IPS-18a (cell line): ENCODE measurements at regions not wholly inside any gene's neighbourhood (a gene's known extent, or its start where the extent isn't known, plus 50 kb on each side); places are given as distances from the start of the nearest gene placed in this dataset.
"Not testable (repeated sequence)": the region's sequence is repeated elsewhere in the genome, so short reads cannot be mapped to it uniquely, and the experiment has no call there.

Source experiments
- H3K27ac ChIP-seq: one replicate; pipeline ENCODE4 v1.5.1; 2013; ENCODE audit warnings: low read length
- H3K27me3 ChIP-seq: one replicate; pipeline ENCODE4 v1.6.1; 2013; ENCODE audit warnings: mild to moderate bottlenecking, low read length; ENCODE audit not compliant: control insufficient read depth, insufficient read depth
- H3K36me3 ChIP-seq: one replicate; pipeline ENCODE4 v1.6.1; 2013; ENCODE audit warnings: low read depth, low read length; ENCODE audit not compliant: control insufficient read depth
- H3K4me1 ChIP-seq: one replicate; pipeline ENCODE4 v1.6.1; 2013; ENCODE audit warnings: low read depth, low read length; ENCODE audit not compliant: control insufficient read depth
- H3K4me3 ChIP-seq: one replicate; pipeline ENCODE4 v1.5.1; 2013; ENCODE audit warnings: low read length
- H3K9ac ChIP-seq: one replicate; pipeline ENCODE4 v1.6.1; 2013; ENCODE audit warnings: mild to moderate bottlenecking, low read length, moderate library complexity
- H3K9me3 ChIP-seq: one replicate; pipeline ENCODE4 v1.6.1; 2013; ENCODE audit warnings: low read depth, low read length; ENCODE audit not compliant: control insufficient read depth

DNA sequence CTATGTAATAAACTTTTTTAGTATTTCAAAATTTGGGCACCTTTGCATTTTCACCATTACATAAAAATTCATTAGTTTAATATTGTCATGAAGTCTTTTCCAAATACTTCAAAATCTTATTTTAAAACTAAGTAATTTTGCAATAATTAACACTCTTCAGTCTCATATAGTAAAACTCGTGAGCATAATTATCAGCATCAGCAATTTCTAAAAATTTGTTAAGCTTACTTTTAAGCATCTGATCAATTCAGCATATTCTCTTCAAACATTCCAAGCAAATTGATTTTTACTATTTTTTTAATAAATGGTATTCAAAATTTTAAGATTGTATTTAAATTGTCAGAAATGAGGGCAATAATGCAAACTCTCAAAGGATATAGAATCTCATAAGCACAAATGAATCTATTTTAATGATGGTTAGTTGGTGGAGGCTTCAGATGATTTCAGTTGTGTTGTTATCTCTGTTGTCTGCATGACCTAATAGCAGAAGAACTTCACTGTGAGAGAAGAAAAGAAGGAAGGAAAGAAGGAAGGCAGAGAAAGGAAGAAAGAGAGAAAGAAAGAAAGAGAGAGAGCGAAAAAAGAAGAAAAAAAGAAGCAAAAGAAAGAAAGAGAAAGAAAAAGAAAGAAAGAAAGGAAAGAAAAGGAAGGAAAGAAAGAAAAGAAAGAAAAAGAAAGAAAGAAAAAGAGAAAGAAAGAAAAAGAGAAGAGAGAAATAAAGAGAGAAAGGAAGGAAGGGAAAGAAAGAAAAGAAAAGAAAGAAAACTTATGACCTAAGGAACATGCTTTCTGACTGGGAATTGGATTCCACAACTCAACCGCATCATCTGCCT, 860.5 kb downstream of the NCAM2 start:
- peaks cover 23% of the 10 kb centered on the region for H3K4me1 ChIP-seq

DNA sequence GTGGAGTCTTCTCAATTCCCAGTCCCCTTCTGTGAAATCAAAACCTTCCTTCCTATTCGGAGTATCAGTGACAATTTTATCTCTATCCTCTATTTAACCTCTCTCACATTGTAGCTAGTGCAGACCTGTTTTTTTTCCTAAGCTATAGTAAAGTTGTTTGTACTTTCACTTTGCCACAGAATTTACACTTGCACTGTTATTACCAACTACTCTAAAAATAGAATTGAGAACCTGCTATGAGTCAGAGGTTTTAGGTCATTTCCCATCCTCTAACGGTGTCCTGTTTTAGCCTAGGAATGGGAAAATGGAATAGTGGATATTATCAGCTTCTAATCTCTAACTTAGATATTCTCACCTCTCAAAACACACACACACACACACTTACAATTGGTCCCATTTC, 862.7 kb downstream of the NCAM2 start:
- H3K27ac ChIP-seq: no peak overlapping the region
- H3K9me3 ChIP-seq: no peaks in the 10 kb centered on the region
- peaks cover 23% of the 10 kb centered on the region for H3K4me1 ChIP-seq
- no peak overlapping the region for H3K9ac ChIP-seq
- no peaks in the 10 kb centered on the region for H3K36me3 ChIP-seq
- no peak overlapping the region for H3K4me3 ChIP-seq
- H3K27me3 ChIP-seq: no peaks in the 10 kb centered on the region

More for the DNA sequence above, 860.5 kb downstream of the NCAM2 start:
- H3K4me3 ChIP-seq: no peak overlapping the region
- H3K27me3 ChIP-seq: no peaks in the 10 kb centered on the region
- no peaks in the 10 kb centered on the region for H3K9me3 ChIP-seq
- no peaks in the 10 kb centered on the region for H3K36me3 ChIP-seq
- no peak overlapping the region for H3K9ac ChIP-seq
- no peak overlapping the region for H3K27ac ChIP-seq

DNA sequence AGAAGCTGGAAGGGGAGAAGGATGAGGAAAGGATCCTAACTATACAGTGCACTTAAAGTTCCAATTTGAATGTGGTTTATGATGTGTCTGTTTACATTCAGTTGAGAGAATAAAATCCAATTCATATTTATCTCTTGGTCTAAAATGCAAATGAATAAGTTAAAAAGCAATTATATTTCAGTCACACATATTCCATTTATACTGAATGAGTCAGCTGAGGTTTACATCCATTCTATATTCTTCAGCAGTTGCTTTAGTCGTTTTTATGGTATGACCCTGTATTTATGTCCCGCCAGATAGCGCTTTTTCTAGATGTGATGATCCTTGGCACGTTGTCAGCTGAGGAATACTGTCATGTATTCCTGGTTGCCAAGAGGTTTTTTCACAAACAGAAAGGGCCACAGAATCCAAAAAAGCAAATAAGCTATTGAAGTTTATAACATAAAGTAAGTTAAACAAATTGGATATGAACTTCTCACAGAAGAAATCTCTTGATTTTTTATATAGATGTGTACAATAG, 866.2 kb downstream of the NCAM2 start:
- H3K9ac ChIP-seq: no peak overlapping the region
- peaks cover 16% of the 10 kb centered on the region for H3K4me1 ChIP-seq
- H3K36me3 ChIP-seq: no peaks in the 10 kb centered on the region
- H3K27me3 ChIP-seq: no peaks in the 10 kb centered on the region
- H3K9me3 ChIP-seq: no peaks in the 10 kb centered on the region
- H3K4me3 ChIP-seq: no peak overlapping the region
- H3K27ac ChIP-seq: no peak overlapping the region

DNA sequence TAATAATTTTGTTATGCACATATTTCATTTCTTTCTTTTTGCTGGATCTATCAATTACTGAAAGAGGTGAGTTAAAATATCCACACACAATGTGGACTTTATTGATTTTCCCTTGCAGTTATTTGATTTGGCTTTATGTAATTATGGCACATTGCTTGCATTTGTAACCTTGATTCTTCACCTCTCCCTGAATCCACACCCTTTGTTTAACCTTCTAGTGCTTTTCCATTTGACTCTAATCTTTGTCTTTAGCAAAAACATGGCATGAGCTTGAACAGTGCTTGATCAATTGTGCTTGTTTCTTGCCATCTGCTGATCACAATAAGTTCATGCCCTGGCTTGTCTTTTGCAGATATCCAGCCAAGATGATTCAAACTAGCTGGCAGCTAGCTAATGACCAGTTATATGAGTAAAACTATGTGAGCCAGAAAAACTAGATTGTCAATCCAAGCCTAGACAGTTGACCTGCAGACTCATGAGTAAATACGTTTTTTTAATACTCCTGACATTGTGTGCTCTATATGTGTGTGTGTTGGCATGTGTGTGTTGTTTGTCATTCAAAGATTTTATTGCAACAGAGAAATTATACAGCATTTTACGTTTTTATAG, 899.2 kb downstream of the NCAM2 start:
- no peaks in the 10 kb centered on the region for H3K9me3 ChIP-seq
- H3K27ac ChIP-seq: no peak overlapping the region
- H3K27me3 ChIP-seq: no peaks in the 10 kb centered on the region
- H3K36me3 ChIP-seq: no peaks in the 10 kb centered on the region
- H3K4me1 ChIP-seq: no peaks in the 10 kb centered on the region
- no peak overlapping the region for H3K4me3 ChIP-seq
- no peak overlapping the region for H3K9ac ChIP-seq

DNA sequence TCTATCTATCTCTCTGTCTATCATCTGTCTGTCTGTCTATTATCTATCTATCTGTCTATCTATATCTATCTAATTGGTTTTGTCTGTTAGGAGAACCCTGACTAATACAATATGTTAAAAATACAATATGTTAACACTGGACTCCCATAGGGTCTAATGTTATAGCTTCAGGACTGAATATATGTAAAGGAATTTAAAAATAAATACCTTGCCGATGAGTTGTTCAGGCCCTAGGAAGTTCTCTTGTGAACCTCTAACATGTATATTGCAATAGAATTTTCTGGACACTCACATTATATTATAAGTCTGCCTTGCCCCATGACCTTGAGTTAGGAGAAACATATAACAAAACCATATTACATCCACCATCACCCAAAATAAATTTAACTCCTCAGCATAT, 900.6 kb downstream of the NCAM2 start:
- Histone ChIP-seq H3K36me3 (no peaks in the 10 kb centered on the region), H3K4me1 (no peaks in the 10 kb centered on the region), H3K27ac (no peak overlapping the region), H3K9me3 (no peaks in the 10 kb centered on the region), H3K4me3 (no peak overlapping the region), H3K9ac (no peak overlapping the region), H3K27me3 (no peaks in the 10 kb centered on the region)

DNA sequence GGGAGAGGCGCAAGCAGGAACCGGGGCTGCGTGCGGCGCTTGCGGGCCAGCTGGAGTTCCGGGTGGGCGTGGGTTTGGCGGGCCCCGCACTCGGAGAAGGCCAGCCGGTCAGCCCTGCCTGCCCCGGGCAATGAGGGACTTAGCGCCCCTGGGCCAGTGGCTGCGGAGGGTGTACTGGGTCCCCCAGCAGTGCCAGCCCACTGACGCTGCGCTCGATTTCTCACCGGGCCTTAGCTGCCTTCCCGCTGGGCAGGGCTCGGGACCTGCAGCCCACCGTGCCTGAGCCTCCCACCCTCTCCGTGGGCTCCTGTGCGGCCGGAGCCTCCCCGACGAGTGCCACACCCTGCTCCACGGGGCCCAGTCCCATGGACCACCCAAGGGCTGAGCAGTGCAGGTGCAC, 904.2 kb downstream of the NCAM2 start:
- not testable (repeated sequence) for H3K9me3 ChIP-seq, H3K27ac ChIP-seq, H3K9ac ChIP-seq

DNA sequence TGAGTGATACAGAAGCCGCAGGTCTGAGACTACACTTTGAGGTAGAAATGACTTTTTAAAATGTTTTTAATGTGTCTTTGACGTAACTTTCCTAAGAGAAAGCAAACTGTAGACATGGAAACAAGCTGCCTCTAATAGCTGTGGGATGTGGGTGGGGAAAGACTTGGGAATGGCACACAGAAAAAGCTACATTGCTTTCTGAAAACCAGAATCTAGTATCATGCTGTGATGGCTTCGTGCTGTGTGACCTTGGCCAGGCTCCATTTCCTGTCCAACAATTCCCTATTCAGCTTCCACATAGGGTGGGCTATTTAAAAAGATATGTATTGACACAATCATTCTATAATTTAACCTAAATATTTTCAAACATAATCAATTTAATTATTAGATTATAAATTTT, 909.1 kb downstream of the NCAM2 start:
- Histone ChIP-seq H3K4me3 (no peak overlapping the region), H3K27ac (no peak overlapping the region), H3K9ac (no peak overlapping the region), H3K9me3 (no peaks in the 10 kb centered on the region), H3K36me3 (no peaks in the 10 kb centered on the region), H3K4me1 (no peaks in the 10 kb centered on the region), H3K27me3 (no peaks in the 10 kb centered on the region)

More for the DNA sequence above, 904.2 kb downstream of the NCAM2 start:
- H3K36me3 ChIP-seq, H3K4me1 ChIP-seq, H3K4me3 ChIP-seq, H3K27me3 ChIP-seq: not testable (repeated sequence)

DNA sequence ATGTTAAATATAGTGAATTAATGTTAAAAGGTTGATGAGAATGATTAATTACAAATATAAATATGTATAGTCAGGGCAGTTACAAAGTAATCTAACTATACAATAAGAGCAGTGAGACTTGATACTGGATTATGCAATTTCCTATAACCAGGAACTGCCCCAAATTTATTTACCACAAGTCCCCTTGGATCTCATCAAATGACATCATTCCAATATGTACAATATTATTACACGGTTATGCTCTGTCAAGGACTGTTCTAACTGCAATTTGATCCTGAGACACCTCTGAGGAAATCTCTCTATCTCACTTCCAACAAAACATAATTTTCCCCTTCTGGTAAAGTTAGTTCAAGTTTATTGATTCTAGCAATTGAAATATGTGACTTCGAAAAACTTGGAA, 917.6 kb downstream of the NCAM2 start:
- H3K36me3 ChIP-seq: no peaks in the 10 kb centered on the region
- no peaks in the 10 kb centered on the region for H3K9me3 ChIP-seq

DNA sequence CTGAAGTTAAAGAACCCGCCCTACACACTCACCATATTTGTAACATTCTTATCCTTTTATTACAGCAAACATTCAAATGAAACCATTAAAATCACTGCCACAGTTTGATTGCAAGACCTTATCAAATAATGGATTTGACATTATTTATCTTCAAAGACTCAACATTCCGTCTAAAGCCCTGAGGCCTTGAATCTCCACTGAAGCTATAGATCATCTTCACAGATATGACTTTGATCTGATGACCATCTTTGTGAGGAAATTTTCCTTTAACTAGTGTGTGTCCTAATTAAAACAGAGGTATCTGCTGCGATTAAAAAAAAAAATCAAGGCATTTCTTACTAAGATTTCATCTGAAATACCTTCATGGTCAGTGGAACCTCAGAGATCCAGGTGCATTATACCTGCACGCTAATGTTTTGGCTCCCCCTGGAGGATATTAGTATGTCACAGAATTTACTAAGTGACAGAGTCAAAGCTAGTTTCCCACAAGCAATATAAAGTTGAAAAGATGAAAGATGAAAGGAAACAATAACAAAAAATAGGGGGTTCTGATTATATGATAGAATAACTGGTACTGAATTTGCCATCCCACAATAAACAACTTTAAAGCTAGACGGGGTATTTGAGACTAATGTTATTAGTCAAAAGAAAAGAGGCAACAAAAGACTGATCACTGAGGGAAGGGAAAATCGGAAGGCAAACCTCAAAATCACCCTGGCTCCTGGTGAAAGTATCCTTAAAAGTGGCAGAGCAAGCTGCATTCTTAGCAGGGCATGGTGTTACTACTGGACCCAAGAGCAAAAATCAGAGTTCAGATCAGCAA, 923.4 kb downstream of the NCAM2 start:
- Histone ChIP-seq H3K27ac (no peak overlapping the region), H3K4me1 (no peaks in the 10 kb centered on the region), H3K9ac (no peak overlapping the region), H3K9me3 (no peaks in the 10 kb centered on the region), H3K36me3 (no peaks in the 10 kb centered on the region), H3K27me3 (no peaks in the 10 kb centered on the region), H3K4me3 (no peak overlapping the region)

More for the DNA sequence above, 917.6 kb downstream of the NCAM2 start:
- no peaks in the 10 kb centered on the region for H3K4me1 ChIP-seq
- no peak overlapping the region for H3K4me3 ChIP-seq
- no peak overlapping the region for H3K9ac ChIP-seq
- H3K27ac ChIP-seq: no peak overlapping the region
- H3K27me3 ChIP-seq: no peaks in the 10 kb centered on the region

DNA sequence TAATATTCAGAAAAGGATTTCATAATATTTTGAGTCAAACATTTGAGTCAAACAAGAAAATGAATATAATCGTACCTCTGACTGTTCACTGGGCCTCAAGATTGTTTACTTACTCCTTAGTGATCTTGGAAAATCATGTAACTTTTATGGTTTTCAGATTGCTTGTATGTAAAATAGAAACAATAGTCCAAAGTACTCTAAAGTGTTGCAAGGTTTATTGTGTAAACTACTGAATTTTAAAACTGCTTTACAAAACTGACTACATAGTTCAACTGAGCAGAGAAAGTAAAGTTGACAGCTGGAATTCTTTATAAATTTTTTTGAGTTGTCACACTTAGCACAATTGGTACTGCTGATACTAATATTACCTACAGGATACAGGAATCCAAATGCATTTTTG, 931.0 kb downstream of the NCAM2 start:
- no peaks in the 10 kb centered on the region for H3K9me3 ChIP-seq

DNA sequence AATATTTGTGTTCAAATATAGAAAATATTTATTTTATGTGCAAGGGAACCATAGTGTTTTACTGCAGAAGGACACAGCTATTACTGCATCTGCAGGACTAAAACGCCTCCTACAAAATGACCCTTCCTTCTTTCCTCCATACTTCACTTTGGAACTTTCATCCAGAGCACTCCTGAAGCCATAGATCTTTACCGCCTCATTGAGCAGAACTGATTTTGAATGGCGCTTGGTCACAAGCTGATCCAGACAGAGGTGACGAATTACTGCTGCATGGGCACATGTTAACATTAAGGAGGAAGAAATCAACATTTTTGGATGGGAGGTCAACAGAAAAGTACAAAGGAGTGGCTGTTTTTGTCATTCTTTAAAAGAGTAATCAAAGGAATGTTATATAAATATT, 931.6 kb downstream of the NCAM2 start:
- Histone ChIP-seq H3K9me3 (no peaks in the 10 kb centered on the region), H3K27ac (no peak overlapping the region), H3K9ac (no peak overlapping the region), H3K4me1 (peaks cover 10% of the 10 kb centered on the region), H3K36me3 (no peaks in the 10 kb centered on the region), H3K27me3 (no peaks in the 10 kb centered on the region), H3K4me3 (no peak overlapping the region)

More for the DNA sequence above, 931.0 kb downstream of the NCAM2 start:
- Histone ChIP-seq H3K4me3 (no peak overlapping the region), H3K4me1 (peaks cover 10% of the 10 kb centered on the region), H3K27me3 (no peaks in the 10 kb centered on the region), H3K27ac (no peak overlapping the region), H3K9ac (no peak overlapping the region), H3K36me3 (no peaks in the 10 kb centered on the region)
